HCT116 (cell line): ENCODE measurements at regions not wholly inside any gene's neighbourhood (a gene's known extent, or its start where the extent isn't known, plus 50 kb on each side); places are given as distances from the start of the nearest gene placed in this dataset.

Experiments
- ATAC-seq: fragments of 200-7000 bp; cut with Tn5 transposase; 2 replicates; pipeline ENCODE4 v1.9.1; 2020; ENCODE audit warnings: mild to moderate bottlenecking, moderate library complexity
- BruUV-seq: library from RNA; stranded (reverse); fragments of 400-500 nt; replicated peaks from 2 replicates; lab custom pipeline; 2021; lab: Mats Ljungman, UMichigan
- CTCF ChIA-PET: fragments of 300-600 bp; sonication (Branson Sonifier 250); formaldehyde crosslinking; loops from one replicate; lab custom pipeline; 2021; ENCODE audit warnings: antibody characterized with exemption; lab: Charles Lee
- POLR2A ChIA-PET: fragments of 300-600, 350-600 bp; sonication (Branson Sonifier 250); formaldehyde crosslinking; loops from one replicate; lab custom pipeline; 2021; ENCODE audit warnings: antibody characterized with exemption; lab: Charles Lee
- RAD21 ChIA-PET, 2 experiments: fragments of 300-600 bp; sonication (Branson Sonifier 250); formaldehyde crosslinking; loops; one replicate each; lab custom pipeline; 2023; ENCODE audit warnings: low total read pairs in 2 of 2; ENCODE audit not compliant: uncharacterized antibody in 2 of 2, unreplicated experiment in 2 of 2, low non-redundant PET in 1 of 2; lab: Charles Lee
- DNase-seq: peaks from one replicate; pipeline ENCODE4 v3.0.0-alpha.2; 2010; ENCODE audit warnings: low read depth, low spot score
- H2AFZ ChIP-seq: fragments of 200-600 bp; shearing (Covaris generic), sonication (generic); 2 replicates; pipeline ENCODE4 v1.6.1; 2017; ENCODE audit warnings: low read depth, mixed run types, mixed read lengths, antibody characterized with exemption, low read length; ENCODE audit not compliant: poor library complexity, severe bottlenecking
- H3K27ac ChIP-seq: 2 replicates; pipeline ENCODE4 v1.5.1; 2012; ENCODE audit warnings: low read depth, low read length
- H3K27me3 ChIP-seq: fragments of 200-600 bp; sonication (generic); 2 replicates; pipeline ENCODE4 v1.6.1; 2016; ENCODE audit warnings: mixed run types, low read length, mixed read lengths; ENCODE audit not compliant: insufficient read depth
- H3K36me3 ChIP-seq, 2 experiments: fragments of 200-500 bp in 1 of 2; fragments of 200-600 bp in 1 of 2; sonication (Bioruptor generic) in 1 of 2; sonication (generic) in 1 of 2; 2 replicates each; pipeline versions ENCODE4 v1.5.1 to v1.6.1; 2014 to 2016; ENCODE audit warnings: low read length in 2 of 2, inconsistent platforms in 1 of 2, mixed read lengths in 1 of 2, mixed run types in 1 of 2; ENCODE audit not compliant: insufficient read depth in 2 of 2, control insufficient read depth in 1 of 2
- H3K4me1 ChIP-seq, 2 experiments: fragments of 200-600 bp in 1 of 2; sonication (generic) in 1 of 2; 2 replicates each; pipeline versions ENCODE4 v1.5.1 to v1.6.1; 2012 to 2017; ENCODE audit warnings: low read length in 2 of 2, inconsistent platforms in 1 of 2, mild to moderate bottlenecking in 1 of 2, mixed read lengths in 1 of 2, mixed run types in 1 of 2, moderate library complexity in 1 of 2; ENCODE audit not compliant: insufficient read depth in 2 of 2, control insufficient read depth in 1 of 2
- H3K4me2 ChIP-seq: fragments of 200-600 bp; sonication (generic); 2 replicates; pipeline ENCODE4 v1.6.1; 2017; ENCODE audit warnings: mixed run types, low read length, mixed read lengths
- H3K4me3 ChIP-seq, 2 experiments: fragments of 200-600 bp in 1 of 2; sonication (generic) in 1 of 2; replicated peaks in 1 of 2; 2 replicates each; pipeline ENCODE4 v1.5.1; 2011 to 2016; ENCODE audit warnings: low read length in 2 of 2, control low read depth in 1 of 2, low read depth in 1 of 2, mild to moderate bottlenecking in 1 of 2, mixed read lengths in 1 of 2, mixed run types in 1 of 2
- H3K79me2 ChIP-seq: fragments of 200-600 bp; sonication (generic); 2 replicates; pipeline ENCODE4 v1.6.1; 2017; ENCODE audit warnings: mild to moderate bottlenecking, mixed run types, low read length, moderate library complexity, mixed read lengths; ENCODE audit not compliant: insufficient read depth
- H3K9ac ChIP-seq: fragments of 200-600 bp; sonication (generic); 2 replicates; pipeline ENCODE4 v1.6.1; 2016; ENCODE audit warnings: low read length, mixed read lengths
- H3K9me2 ChIP-seq: fragments of 200-600 bp; sonication (generic), shearing (Covaris generic); 2 replicates; pipeline ENCODE4 v1.6.1; 2017; ENCODE audit warnings: mixed run types, mild to moderate bottlenecking, moderate library complexity; ENCODE audit not compliant: insufficient read depth
- H3K9me3 ChIP-seq, 2 experiments: fragments of 200-500 bp in 1 of 2; fragments of 200-600 bp in 1 of 2; sonication (Bioruptor generic) in 1 of 2; sonication (generic) in 1 of 2; 2 replicates each; pipeline ENCODE4 v1.6.1; 2014 to 2017; ENCODE audit warnings: low read length in 2 of 2, mixed read lengths in 2 of 2, inconsistent platforms in 1 of 2, low read depth in 1 of 2, mild to moderate bottlenecking in 1 of 2, mixed run types in 1 of 2, moderate library complexity in 1 of 2; ENCODE audit not compliant: control insufficient read depth in 1 of 2, insufficient read depth in 1 of 2
- H4K20me1 ChIP-seq: fragments of 200-600 bp; sonication (generic), shearing (Covaris generic); 2 replicates; pipeline ENCODE4 v1.6.1; 2017; ENCODE audit warnings: mixed run types, mild to moderate bottlenecking, moderate library complexity; ENCODE audit not compliant: insufficient read depth
- CBX3 ChIP-seq: IDR thresholded peaks from 2 replicates; pipeline ENCODE4 v1.6.1; 2012; ENCODE audit warnings: low read depth
- EGR1 ChIP-seq: IDR thresholded peaks from 2 replicates; pipeline ENCODE4 v1.6.1; 2012; ENCODE audit warnings: low read depth
- ELF1 ChIP-seq: IDR thresholded peaks from 2 replicates; pipeline ENCODE4 v1.6.1; 2012; ENCODE audit warnings: low read depth, borderline replicate concordance
- EZH2 ChIP-seq: fragments of 200-600 bp; sonication (generic); IDR thresholded peaks from 2 replicates; pipeline ENCODE4 v1.6.1; 2017; ENCODE audit warnings: antibody characterized with exemption, mixed run types
- FOSL1 ChIP-seq: IDR thresholded peaks from 2 replicates; pipeline ENCODE4 v1.6.1; 2012; ENCODE audit warnings: low read depth
- JUND ChIP-seq: IDR thresholded peaks from 2 replicates; pipeline ENCODE4 v1.6.1; 2012
- POLR2AphosphoS5 ChIP-seq: IDR thresholded peaks from 2 replicates; pipeline ENCODE4 v1.6.1; 2011; ENCODE audit warnings: mild to moderate bottlenecking, low read depth, low read length, moderate library complexity
- RAD21 ChIP-seq: IDR thresholded peaks from 2 replicates; pipeline ENCODE4 v1.6.1; 2012; ENCODE audit warnings: low read depth, mild to moderate bottlenecking
- SIN3A ChIP-seq: IDR thresholded peaks from 2 replicates; pipeline ENCODE4 v1.6.1; 2012; ENCODE audit warnings: low read depth
- SP1 ChIP-seq: IDR thresholded peaks from 2 replicates; pipeline ENCODE4 v1.6.1; 2012; ENCODE audit warnings: low read depth
- SRF ChIP-seq: IDR thresholded peaks from 2 replicates; pipeline ENCODE4 v1.6.1; 2012; ENCODE audit warnings: low read depth
- ZFX ChIP-seq: fragments of 450-650 bp; IDR thresholded peaks from 2 replicates; pipeline ENCODE4 v1.6.1; 2017
- ZNF274 ChIP-seq: fragments of 200-500 bp; sonication (Bioruptor generic); IDR thresholded peaks from 2 replicates; pipeline ENCODE4 v1.6.1; 2014; ENCODE audit warnings: mild to moderate bottlenecking, low read depth, low read length, inconsistent platforms
- intact Hi-C: fragments of 100-400 bp; cut with micrococcal nuclease; formaldehyde crosslinking; loops from 2 replicates; pipeline ENCODE4 v1.10.0; 2022
- TF ChIP-seq, protein P1 (sequence below): IDR thresholded peaks from 2 replicates; pipeline ENCODE4 v1.6.1; 2012; ENCODE audit warnings: low read depth
- TF ChIP-seq, protein P2 (sequence below): IDR thresholded peaks from 2 replicates; pipeline ENCODE4 v1.6.1; 2012
- TF ChIP-seq, protein P3 (sequence below), 3 experiments: fragments of 200-600 bp in 1 of 3; sonication (generic) in 1 of 3; IDR thresholded peaks in 2 of 3; conservative IDR thresholded peaks in 1 of 3; 2 replicates each; pipeline ENCODE4 v1.5.1; 2012 to 2017; ENCODE audit warnings: low read depth in 2 of 3, low read length in 2 of 3, antibody characterized with exemption in 1 of 3, borderline replicate concordance in 1 of 3, control low read depth in 1 of 3, mild to moderate bottlenecking in 1 of 3, mixed read lengths in 1 of 3, mixed run types in 1 of 3, moderate library complexity in 1 of 3; ENCODE audit not compliant: insufficient read depth in 1 of 3
- TF ChIP-seq, protein P4 (sequence below): IDR thresholded peaks from 2 replicates; pipeline ENCODE4 v1.6.1; 2012

DNA sequence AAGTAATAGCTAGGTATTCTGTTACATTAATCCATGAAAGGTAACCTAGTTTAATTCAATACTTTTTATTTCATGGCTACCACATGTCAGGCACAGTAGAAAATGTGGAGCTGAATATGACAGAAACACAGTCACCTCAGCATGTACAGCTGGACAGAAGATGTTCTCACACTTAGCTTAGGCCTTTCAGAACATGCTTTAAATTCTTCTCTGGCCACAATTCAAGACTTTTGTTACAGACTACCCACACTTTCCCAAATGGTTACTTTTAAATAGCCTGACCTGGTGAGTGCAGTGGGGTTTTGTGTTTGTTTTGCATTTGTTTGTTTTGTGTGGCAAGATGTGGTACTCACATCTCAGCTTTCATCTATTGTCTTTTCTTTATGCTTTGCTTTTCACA is 1079.5 kb downstream of the IGSF11 start:
- Histone ChIP-seq H3K4me3 (no peak overlapping the region), H3K4me2 (no peak overlapping the region), H3K27me3 (peaks cover 10% of the 10 kb centered on the region; the same call in 1 of the 2 replicates), H3K36me3 (no peaks in the 10 kb centered on the region), H3K9me3 (no peaks in the 10 kb centered on the region), H3K27ac (no peak overlapping the region), H3K9ac (no peak overlapping the region), H3K4me1 (no peaks in the 10 kb centered on the region), H4K20me1 (no peaks in the 10 kb centered on the region), H3K9me2 (no peaks in the 10 kb centered on the region), H2AFZ (no peak overlapping the region), H3K79me2 (no peaks in the 10 kb centered on the region)
- ChIA-PET POLR2A (no interaction called here), CTCF (no interaction called here), RAD21 (no interaction called here)
- no peak for DNase-seq
- no TSS peak for BruUV-seq
- intact Hi-C loops: no loop called here
- no peak for ATAC-seq
- TF ChIP-seq CBX3: no peak
- TF ChIP-seq ELF1: no peak
- no peak for TF ChIP-seq EGR1
- no peak for TF ChIP-seq SRF
- TF ChIP-seq, protein P1, sequence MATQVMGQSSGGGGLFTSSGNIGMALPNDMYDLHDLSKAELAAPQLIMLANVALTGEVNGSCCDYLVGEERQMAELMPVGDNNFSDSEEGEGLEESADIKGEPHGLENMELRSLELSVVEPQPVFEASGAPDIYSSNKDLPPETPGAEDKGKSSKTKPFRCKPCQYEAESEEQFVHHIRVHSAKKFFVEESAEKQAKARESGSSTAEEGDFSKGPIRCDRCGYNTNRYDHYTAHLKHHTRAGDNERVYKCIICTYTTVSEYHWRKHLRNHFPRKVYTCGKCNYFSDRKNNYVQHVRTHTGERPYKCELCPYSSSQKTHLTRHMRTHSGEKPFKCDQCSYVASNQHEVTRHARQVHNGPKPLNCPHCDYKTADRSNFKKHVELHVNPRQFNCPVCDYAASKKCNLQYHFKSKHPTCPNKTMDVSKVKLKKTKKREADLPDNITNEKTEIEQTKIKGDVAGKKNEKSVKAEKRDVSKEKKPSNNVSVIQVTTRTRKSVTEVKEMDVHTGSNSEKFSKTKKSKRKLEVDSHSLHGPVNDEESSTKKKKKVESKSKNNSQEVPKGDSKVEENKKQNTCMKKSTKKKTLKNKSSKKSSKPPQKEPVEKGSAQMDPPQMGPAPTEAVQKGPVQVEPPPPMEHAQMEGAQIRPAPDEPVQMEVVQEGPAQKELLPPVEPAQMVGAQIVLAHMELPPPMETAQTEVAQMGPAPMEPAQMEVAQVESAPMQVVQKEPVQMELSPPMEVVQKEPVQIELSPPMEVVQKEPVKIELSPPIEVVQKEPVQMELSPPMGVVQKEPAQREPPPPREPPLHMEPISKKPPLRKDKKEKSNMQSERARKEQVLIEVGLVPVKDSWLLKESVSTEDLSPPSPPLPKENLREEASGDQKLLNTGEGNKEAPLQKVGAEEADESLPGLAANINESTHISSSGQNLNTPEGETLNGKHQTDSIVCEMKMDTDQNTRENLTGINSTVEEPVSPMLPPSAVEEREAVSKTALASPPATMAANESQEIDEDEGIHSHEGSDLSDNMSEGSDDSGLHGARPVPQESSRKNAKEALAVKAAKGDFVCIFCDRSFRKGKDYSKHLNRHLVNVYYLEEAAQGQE: no peak
- no peak for TF ChIP-seq POLR2AphosphoS5
- TF ChIP-seq RAD21: no peak
- TF ChIP-seq EZH2: no peak
- no peak for TF ChIP-seq JUND
- TF ChIP-seq, protein P2, sequence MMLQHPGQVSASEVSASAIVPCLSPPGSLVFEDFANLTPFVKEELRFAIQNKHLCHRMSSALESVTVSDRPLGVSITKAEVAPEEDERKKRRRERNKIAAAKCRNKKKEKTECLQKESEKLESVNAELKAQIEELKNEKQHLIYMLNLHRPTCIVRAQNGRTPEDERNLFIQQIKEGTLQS: no peak
- no peak for TF ChIP-seq FOSL1
- no peak for TF ChIP-seq ZNF274
- TF ChIP-seq, protein P3, sequence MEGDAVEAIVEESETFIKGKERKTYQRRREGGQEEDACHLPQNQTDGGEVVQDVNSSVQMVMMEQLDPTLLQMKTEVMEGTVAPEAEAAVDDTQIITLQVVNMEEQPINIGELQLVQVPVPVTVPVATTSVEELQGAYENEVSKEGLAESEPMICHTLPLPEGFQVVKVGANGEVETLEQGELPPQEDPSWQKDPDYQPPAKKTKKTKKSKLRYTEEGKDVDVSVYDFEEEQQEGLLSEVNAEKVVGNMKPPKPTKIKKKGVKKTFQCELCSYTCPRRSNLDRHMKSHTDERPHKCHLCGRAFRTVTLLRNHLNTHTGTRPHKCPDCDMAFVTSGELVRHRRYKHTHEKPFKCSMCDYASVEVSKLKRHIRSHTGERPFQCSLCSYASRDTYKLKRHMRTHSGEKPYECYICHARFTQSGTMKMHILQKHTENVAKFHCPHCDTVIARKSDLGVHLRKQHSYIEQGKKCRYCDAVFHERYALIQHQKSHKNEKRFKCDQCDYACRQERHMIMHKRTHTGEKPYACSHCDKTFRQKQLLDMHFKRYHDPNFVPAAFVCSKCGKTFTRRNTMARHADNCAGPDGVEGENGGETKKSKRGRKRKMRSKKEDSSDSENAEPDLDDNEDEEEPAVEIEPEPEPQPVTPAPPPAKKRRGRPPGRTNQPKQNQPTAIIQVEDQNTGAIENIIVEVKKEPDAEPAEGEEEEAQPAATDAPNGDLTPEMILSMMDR (IDR thresholded peaks at IDR 0.05 in 2 of 3, conservative IDR thresholded peaks at IDR 0.05 in 1 of 3; ENCODE audit: borderline replicate concordance in 1 of 3, insufficient read depth in 1 of 3, low read depth in 2 of 3, low read length in 2 of 3): no peak
- no peak for TF ChIP-seq ZFX
- no peak for TF ChIP-seq SIN3A
- TF ChIP-seq SP1: no peak
- TF ChIP-seq, protein P4, sequence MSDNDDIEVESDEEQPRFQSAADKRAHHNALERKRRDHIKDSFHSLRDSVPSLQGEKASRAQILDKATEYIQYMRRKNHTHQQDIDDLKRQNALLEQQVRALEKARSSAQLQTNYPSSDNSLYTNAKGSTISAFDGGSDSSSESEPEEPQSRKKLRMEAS: no peak
